GM18858 (cell line): ENCODE measurements at regions not wholly inside any gene's neighbourhood (a gene's known extent, or its start where the extent isn't known, plus 50 kb on each side); places are given as distances from the start of the nearest gene placed in this dataset.
"Not testable (repeated sequence)": the region's sequence is repeated elsewhere in the genome, so short reads cannot be mapped to it uniquely, and the experiment has no call there.

Experiments used
- ATAC-seq: cut with Tn5 transposase; IDR thresholded peaks from one replicate; pipeline ENCODE4 v1.9.1; 2021; ENCODE audit not compliant: unreplicated experiment

- no peak for ATAC-seq
Measured at GRCh38 chr12:58009405-58010195, 68.2 kb downstream of the ATP23 start.

- ATAC-seq: no peak
Measured at GRCh38 chr12:58011676-58012075, 70.3 kb downstream of the ATP23 start.

GRCh38 chr12:58022379-58023020, 81.1 kb downstream of the ATP23 start:
- not testable (repeated sequence) for ATAC-seq

- no peak for ATAC-seq
Measured at GRCh38 chr12:58025431-58025830, 84.1 kb downstream of the ATP23 start.

GRCh38 chr12:58026426-58026825, 85.1 kb downstream of the ATP23 start:
- no peak for ATAC-seq

- no peak for ATAC-seq
Measured at GRCh38 chr12:58026897-58027891, 85.8 kb downstream of the ATP23 start.

GRCh38 chr12:58028294-58028693, 86.9 kb downstream of the ATP23 start:
- ATAC-seq: no peak

- no peak for ATAC-seq
Measured at GRCh38 chr12:58029260-58029659, 87.9 kb downstream of the ATP23 start.

- no peak for ATAC-seq
Measured at GRCh38 chr12:58030566-58031279, 89.4 kb downstream of the ATP23 start.

- no peak for ATAC-seq
Measured at GRCh38 chr12:58032156-58032555, 90.8 kb downstream of the ATP23 start.

GRCh38 chr12:58033831-58034230, 92.5 kb downstream of the ATP23 start:
- no peak for ATAC-seq

- ATAC-seq: no peak
Measured at GRCh38 chr12:58034311-58034710, 92.9 kb downstream of the ATP23 start.

GRCh38 chr12:58034712-58035111, 93.3 kb downstream of the ATP23 start:
- ATAC-seq: no peak

- no peak for ATAC-seq
Measured at GRCh38 chr12:58041441-58041840, 100.1 kb downstream of the ATP23 start.

- no peak for ATAC-seq
Measured at GRCh38 chr12:58044966-58045365, 103.6 kb downstream of the ATP23 start.

- ATAC-seq: no peak
Measured at GRCh38 chr12:58046271-58046670, 104.9 kb downstream of the ATP23 start.

GRCh38 chr12:58051378-58051777, 110.0 kb downstream of the ATP23 start:
- ATAC-seq: no peak

- ATAC-seq: no peak
Measured at GRCh38 chr12:58064666-58065065, 123.3 kb downstream of the ATP23 start.

GRCh38 chr12:58066296-58066695, 124.9 kb downstream of the ATP23 start:
- ATAC-seq: no peak

GRCh38 chr12:58067610-58068387, 126.4 kb downstream of the ATP23 start:
- no peak for ATAC-seq
